ENCODE measurements at regions not wholly inside any gene's neighbourhood (a gene's known extent, or its start where the extent isn't known, plus 50 kb on each side); places are given as distances from the start of the nearest gene placed in this dataset.
"Not testable (repeated sequence)": the region's sequence is repeated elsewhere in the genome, so short reads cannot be mapped to it uniquely, and the experiment has no call there.

DNA sequence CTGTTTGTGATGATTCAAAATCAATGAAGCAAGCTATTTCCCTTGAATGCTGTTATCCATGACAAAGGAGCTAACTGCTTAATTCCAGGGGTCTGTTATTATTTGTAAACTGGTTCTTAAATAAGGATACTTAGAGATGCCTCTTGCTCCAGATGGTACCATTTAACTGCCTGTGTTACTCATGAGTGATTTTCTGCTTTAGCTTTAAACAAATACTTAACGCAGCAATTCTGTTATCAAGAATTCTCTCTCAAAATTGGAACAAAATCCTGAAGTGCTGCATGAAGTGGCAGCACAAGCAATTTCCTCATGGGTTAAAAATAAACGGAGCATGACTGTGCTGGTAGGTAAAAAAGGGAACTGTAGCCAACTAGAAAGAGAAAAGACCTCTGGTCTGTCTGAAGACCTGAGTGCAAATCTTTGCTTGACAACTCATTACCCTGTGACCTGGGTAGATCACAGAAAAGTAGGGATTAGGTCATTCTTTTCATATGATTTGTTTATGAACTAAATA lies 62.5 kb upstream of the GBE1 start:
- TF ChIP-seq, protein P1, sequence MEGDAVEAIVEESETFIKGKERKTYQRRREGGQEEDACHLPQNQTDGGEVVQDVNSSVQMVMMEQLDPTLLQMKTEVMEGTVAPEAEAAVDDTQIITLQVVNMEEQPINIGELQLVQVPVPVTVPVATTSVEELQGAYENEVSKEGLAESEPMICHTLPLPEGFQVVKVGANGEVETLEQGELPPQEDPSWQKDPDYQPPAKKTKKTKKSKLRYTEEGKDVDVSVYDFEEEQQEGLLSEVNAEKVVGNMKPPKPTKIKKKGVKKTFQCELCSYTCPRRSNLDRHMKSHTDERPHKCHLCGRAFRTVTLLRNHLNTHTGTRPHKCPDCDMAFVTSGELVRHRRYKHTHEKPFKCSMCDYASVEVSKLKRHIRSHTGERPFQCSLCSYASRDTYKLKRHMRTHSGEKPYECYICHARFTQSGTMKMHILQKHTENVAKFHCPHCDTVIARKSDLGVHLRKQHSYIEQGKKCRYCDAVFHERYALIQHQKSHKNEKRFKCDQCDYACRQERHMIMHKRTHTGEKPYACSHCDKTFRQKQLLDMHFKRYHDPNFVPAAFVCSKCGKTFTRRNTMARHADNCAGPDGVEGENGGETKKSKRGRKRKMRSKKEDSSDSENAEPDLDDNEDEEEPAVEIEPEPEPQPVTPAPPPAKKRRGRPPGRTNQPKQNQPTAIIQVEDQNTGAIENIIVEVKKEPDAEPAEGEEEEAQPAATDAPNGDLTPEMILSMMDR (IDR thresholded peaks at IDR 0.05; ENCODE audit: insufficient read depth, low read depth, low read length, missing control alignments), result no peak
- DNase-seq (ENCODE audit: low read depth), result no peak
- H3K4me3 ChIP-seq (ENCODE audit: low read length), result no peak overlapping the region

DNA sequence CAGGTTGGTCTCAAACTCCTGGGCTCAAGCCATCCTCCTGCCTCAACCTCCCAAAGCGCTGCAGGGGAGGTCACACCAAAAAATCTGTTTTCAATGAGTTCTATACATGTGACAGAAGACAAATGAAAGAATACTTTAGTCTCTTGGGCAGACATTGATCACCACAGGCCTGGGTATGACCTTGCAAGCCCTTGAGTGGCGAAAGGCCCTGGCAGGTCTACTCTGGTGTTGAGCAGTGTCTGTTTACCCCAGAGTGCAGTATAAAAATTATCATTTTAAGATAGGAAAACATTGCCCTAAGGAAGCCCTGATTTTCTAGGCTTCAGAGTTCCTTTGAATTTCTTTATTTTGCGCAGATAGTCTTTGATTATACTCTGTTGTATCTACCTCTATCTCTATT lies 61.6 kb upstream of the GBE1 start:
- no peak overlapping the region for H3K4me3 ChIP-seq (ENCODE audit: low read length)
- DNase-seq (ENCODE audit: low read depth), result no peak
- TF ChIP-seq, protein P1 (IDR thresholded peaks at IDR 0.05; ENCODE audit: insufficient read depth, low read depth, low read length, missing control alignments), result no peak

DNA sequence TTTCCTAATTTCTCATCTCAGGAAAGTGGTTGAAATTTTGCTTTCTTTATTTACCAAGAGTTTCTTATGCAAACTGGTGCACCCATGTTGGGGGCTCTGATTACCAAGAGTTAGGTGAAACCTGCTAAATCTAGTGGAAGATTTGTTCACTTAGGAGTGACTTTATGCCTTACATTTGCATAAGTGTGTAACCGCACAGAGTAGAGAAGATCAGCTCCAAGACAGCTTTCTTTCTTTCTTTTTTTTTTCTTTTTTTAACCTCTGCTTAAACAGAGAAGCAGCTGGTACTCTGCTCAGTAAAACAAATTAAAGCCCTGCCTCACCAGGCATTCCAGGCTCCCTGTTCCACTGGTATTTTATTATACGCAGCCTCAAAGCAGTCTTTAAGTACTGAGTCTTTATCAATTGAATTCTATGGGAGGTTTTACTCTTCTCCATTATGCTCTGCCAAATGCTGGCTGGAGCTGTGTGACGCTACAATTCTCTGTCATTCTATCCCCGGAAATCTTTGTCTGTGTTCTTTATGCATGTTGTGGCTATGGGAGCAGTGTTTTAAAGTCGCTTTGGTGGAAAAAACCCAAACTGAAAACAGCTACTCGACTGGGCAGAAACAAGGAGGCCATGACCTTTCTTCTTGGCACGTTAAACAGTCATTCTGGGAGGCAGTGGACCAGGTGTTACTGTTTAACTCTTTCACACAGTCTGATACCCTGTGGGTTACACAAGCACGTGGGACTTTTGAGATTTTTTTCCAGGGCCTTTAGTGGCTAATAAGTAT lies 55.2 kb upstream of the GBE1 start:
- H3K4me3 ChIP-seq (ENCODE audit: low read length), result no peak overlapping the region
- DNase-seq (ENCODE audit: low read depth), result no peak
- TF ChIP-seq, protein P1 (IDR thresholded peaks at IDR 0.05; ENCODE audit: insufficient read depth, low read depth, low read length, missing control alignments), result no peak

DNA sequence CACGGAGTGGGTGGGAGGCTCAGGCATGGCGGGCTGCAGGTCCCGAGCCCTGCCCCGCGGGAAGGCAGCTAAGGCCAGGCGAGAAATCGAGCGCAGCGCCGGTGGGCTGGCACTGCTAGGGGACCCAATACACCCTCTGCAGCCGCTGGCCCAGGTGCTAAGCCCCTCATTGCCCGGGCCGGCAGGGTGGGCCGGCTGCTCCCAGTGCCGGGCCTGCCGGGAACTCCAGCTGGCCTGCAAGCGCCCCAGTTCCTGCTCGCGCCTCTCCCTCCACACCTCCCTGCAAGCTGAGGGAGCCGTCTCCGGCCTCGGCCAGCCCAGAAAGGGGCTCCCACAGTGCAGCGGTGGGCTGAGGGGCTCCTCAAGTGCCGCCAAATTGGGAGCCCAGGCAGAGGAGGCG lies 50.7 kb upstream of the GBE1 start:
- H3K4me3 ChIP-seq (ENCODE audit: low read length), result not testable (repeated sequence)

More for the DNA sequence above, 50.7 kb upstream of the GBE1 start:
- not testable (repeated sequence) for DNase-seq (ENCODE audit: low read depth)

Measured in epithelial cell of esophagus (primary cell).